GM12874 (cell line): ENCODE measurements at regions not wholly inside any gene's neighbourhood (a gene's known extent, or its start where the extent isn't known, plus 50 kb on each side); places are given as distances from the start of the nearest gene placed in this dataset.

Experiments used
- CTCF ChIP-seq: IDR thresholded peaks from 2 replicates; pipeline ENCODE4 v1.5.1; 2011; ENCODE audit warnings: low read depth, mild to moderate bottlenecking, control low read depth, low read length, moderate library complexity; ENCODE audit not compliant: insufficient read depth

- no peak for TF ChIP-seq CTCF
These were observed 458.3 kb upstream of the CELF4 start for GRCh38 chr18:38023871-38024270.

GRCh38 chr18:38022234-38022633, 456.6 kb upstream of the CELF4 start:
- TF ChIP-seq CTCF = no peak

- no peak for TF ChIP-seq CTCF
These were observed 453.7 kb upstream of the CELF4 start for GRCh38 chr18:38019292-38019691.

GRCh38 chr18:38010971-38011857, 445.6 kb upstream of the CELF4 start:
- TF ChIP-seq CTCF = no peak

- no peak for TF ChIP-seq CTCF
These were observed 444.4 kb upstream of the CELF4 start for GRCh38 chr18:38010037-38010436.

GRCh38 chr18:38009320-38009719, 443.7 kb upstream of the CELF4 start:
- TF ChIP-seq CTCF = no peak

GRCh38 chr18:38007676-38008330, 442.2 kb upstream of the CELF4 start:
- TF ChIP-seq CTCF = no peak
